Esophagus squamous epithelium (tissue), 4 donors: ENCODE measurements at regions not wholly inside any gene's neighbourhood (a gene's known extent, or its start where the extent isn't known, plus 50 kb on each side); places are given as distances from the start of the nearest gene placed in this dataset.

ENCODE experiments used
- POLR2A ChIP-seq, 4 donors: fragments of 450-650 bp; IDR thresholded peaks; one replicate each; pipeline ENCODE4 v1.6.1; 2017; ENCODE audit warnings: antibody characterized with exemption in 4 of 4, mild to moderate bottlenecking in 4 of 4, moderate library complexity in 3 of 4
- TF ChIP-seq, protein P1 (sequence below), 6 experiments: fragments of 450-650 bp in 4 of 6; fragments of 200-600 bp in 2 of 6; sonication (generic) in 2 of 6; IDR thresholded peaks; one replicate each; pipeline ENCODE4 v1.5.1; 2016 to 2019; ENCODE audit warnings: antibody characterized with exemption in 6 of 6, mild to moderate bottlenecking in 4 of 6, moderate library complexity in 4 of 6

- TF ChIP-seq, protein P1, sequence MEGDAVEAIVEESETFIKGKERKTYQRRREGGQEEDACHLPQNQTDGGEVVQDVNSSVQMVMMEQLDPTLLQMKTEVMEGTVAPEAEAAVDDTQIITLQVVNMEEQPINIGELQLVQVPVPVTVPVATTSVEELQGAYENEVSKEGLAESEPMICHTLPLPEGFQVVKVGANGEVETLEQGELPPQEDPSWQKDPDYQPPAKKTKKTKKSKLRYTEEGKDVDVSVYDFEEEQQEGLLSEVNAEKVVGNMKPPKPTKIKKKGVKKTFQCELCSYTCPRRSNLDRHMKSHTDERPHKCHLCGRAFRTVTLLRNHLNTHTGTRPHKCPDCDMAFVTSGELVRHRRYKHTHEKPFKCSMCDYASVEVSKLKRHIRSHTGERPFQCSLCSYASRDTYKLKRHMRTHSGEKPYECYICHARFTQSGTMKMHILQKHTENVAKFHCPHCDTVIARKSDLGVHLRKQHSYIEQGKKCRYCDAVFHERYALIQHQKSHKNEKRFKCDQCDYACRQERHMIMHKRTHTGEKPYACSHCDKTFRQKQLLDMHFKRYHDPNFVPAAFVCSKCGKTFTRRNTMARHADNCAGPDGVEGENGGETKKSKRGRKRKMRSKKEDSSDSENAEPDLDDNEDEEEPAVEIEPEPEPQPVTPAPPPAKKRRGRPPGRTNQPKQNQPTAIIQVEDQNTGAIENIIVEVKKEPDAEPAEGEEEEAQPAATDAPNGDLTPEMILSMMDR (IDR thresholded peaks at IDR 0.05): no peak
- no peak for TF ChIP-seq POLR2A (IDR thresholded peaks at IDR 0.05)
Measured at GRCh38 chr18:46289463-46289862, 185.3 kb downstream of the HAUS1 start.
